GM21528 (cell line): ENCODE measurements at regions not wholly inside any gene's neighbourhood (a gene's known extent, or its start where the extent isn't known, plus 50 kb on each side); places are given as distances from the start of the nearest gene placed in this dataset.

Experiments
- ATAC-seq: cut with Tn5 transposase; IDR thresholded peaks from one replicate; pipeline ENCODE4 v1.9.1; 2021; ENCODE audit warnings: mild to moderate bottlenecking, moderate library complexity; ENCODE audit not compliant: unreplicated experiment, low FRiP score

DNA sequence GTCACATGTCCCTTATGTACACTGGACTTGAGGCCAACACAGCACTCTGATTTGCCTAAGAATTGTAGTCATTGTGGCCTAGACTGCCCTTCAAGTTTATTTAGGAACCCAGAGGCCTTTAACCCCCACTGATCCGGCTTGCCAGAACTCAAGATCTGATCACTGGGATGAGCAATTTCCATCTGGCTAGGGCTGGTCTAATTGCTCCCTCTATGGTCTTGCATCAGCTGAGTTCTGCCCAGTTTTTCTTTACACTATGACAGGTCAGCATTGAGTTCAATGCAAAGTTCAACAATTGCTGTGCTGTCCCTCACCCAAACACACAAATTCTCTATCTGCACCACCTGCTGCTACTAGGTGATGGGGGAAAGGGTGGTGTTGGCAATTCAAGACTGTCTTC is 146.9 kb upstream of the MDGA2 start:
- ATAC-seq: no peak

DNA sequence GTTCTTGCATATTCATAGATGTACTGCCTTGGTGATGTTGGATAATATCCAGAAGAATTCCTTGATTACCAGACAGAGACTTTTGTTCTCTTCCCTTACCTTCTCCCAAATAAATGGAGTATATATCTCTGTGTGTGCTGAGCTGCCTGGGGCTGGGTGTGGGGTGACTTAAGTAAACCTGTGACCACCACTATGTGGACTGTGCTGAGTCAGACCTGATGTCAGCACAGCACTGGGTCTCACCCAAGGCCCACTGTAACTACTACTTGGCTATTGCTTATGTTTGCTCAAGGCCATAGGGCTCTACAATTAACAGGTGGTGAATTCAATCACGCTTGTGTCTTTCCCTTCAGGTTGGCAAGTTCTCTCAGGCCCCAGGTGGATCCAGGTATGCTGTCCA is 145.7 kb upstream of the MDGA2 start:
- ATAC-seq: no peak

DNA sequence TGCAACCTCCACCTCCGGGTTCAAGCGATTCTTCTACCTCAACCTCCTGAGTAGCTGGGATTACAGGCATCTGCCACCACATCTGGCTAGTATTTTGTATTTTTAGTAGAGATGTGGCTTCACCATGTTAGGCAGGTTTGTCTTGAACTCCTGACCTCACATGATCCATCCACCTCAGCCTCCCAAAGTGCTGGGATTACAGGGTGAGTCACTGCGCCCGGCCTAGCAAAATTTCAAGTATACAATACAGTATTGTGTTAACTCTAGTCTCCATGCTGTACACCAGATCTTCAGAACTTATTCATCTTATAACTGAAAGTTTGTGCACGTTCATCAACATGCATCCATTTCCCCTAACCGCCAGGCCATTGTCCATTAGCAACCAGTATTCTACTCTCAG is 115.1 kb upstream of the MDGA2 start:
- no peak for ATAC-seq

DNA sequence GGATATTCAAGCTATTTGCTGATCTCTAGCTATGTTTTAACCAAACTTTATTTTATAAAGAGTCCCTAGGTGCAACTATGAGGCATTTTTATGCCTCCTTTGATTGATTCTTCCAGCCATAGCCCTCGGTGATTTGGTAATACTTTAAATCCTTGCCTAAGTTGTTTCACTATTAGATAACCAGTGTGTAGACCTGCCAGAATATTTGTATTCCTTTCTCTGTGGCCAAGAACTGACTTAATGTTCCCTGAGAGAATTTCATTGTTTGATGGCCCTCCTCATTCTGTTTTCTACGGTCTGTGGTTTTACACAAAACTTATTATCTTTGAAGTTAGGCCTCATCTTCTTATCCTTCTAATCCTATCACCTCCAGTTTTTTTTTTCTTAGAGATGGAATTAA is 109.7 kb upstream of the MDGA2 start:
- ATAC-seq: no peak

DNA sequence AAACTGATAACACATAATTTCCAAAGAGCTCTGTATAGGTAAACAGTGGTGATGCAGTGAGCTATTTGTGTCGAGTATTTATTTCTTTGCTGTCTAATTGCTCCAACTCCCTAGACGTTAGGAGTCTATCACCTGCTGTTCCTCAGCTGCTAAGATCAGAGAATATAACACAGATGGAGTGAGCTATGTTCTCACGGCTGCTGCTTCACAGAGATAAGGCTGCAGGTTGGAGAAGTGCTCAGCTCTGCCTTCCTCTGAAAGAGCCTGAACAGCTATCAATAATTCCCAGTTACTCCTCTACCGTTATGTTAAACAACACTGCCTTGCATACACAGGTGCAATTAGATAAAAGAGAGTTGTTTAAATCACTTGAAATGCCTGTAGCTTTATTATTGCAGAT is 103.2 kb upstream of the MDGA2 start:
- ATAC-seq: no peak

DNA sequence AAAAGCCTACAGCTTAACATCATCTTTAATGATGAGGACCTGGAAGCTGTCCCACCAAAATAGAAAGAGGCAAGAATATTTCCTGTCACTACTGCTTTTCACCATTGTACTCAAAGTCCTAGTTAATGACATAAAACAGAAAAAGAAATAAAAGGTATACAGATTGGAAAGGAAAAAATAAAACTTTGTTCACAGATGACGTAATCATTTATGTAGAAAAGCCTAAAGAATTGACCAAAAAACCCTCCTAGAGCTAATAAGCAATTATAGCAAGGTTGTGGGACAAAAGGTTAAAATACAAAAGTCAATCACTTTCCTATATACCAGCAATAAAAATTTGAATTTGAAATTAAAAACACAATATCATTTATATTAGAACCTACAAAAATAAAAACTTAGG is 97.2 kb upstream of the MDGA2 start:
- ATAC-seq: no peak

DNA sequence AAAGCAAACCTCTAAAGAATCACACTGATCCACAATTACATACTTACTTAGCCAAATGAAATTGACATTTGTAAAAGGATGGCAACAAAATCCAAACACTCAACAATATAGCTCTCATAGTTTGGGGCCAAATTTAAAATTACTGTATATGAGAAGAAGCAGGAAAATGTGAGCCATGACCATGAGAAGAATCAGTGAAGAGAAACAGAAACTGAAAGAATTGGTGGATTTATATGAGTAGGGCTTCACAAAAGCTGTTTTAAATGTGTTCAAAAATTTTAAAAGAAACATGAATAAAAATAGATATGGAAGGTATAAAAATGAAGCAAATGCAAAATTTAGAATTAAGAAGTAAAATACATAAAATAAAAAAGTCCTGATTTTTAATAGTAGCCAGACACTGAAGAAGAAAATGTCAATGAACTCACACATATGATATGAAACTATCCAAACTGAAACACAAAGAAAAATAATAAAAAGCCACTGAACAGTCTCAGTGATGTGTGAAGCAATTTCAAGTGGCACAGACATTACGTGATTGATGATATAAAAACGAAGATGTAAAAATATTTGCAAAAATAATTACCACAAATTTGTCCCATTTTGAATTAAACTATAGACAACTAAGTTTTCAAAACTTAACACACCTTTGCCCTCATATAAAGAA is 87.9 kb upstream of the MDGA2 start:
- ATAC-seq: peak; percentile 54

DNA sequence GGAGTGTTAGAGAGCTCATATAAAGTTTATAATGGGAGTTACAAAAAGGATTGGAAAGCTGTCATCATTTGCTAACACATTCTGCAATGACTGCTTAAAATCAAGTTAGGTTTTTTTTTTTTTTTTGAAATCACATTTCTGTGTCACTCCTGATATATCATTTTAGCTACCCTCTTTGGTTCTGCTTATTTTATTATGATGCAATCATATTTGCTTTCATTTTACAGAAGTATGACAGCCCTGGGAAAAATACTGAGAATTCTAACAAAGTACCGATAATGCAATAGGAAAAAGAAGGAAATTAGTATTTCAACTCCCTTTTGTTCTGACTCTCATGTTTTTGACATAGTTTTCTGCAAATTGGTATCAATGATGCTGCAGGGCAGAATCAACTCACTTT is 71.6 kb upstream of the MDGA2 start:
- ATAC-seq: no peak

DNA sequence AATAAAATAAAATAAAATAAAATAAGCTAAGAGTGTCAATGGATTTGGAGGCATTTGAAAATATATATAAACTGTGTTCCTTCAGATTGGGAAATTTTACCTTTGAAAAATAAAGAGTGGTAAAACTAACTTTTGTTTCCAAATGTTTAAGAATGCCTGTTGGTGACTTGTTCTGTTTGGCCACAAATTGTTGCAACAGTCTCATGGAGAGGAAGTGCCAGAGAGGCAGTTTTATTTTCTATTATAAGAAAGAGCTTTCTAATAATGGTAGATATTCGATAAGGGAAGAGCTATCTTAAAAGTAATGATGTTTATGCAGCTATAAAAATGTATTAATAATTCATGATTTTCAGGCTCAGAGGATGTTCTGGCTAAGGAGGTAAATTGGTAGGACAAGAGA is 68.8 kb upstream of the MDGA2 start:
- ATAC-seq: no peak

DNA sequence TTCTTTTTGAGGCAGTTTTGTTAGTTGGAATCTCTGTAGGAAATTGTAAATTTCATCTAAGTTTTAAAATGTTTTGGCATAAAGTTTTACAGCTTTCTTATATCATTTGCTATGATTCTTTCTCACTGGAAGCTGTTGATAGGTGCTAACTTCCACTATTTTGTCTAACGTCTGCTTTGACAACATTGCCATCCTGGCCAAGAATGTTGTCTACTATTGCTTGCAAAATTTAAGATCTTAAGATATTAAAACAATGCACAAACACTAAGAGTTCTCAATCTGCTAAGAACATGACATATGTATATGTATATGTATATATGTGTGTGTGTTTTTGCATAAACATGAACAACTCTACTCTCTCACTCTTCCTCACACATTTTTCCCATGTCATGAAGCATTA is 64.1 kb upstream of the MDGA2 start:
- no peak for ATAC-seq

DNA sequence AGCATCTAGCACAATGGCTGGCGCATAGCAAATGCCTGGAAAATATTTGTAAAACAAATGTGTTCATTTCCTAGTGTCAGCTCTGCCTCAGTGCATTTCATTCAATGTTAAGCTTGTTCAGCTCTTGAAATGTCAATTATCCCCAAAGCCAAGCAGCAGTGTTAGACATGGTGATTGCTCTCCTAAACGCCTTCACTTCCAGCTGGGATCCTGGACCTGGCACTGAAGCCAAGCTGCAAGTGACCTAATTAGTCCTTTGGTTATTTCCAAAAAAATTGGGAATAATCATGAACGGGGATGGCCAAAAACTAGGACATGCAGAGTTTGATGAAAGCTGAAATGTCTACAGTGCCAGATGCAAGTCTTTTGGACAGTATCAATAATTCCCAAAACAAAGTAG is 54.9 kb upstream of the MDGA2 start:
- no peak for ATAC-seq
